ENCODE measurements at regions not wholly inside any gene's neighbourhood (a gene's known extent, or its start where the extent isn't known, plus 50 kb on each side); places are given as distances from the start of the nearest gene placed in this dataset.

DNA sequence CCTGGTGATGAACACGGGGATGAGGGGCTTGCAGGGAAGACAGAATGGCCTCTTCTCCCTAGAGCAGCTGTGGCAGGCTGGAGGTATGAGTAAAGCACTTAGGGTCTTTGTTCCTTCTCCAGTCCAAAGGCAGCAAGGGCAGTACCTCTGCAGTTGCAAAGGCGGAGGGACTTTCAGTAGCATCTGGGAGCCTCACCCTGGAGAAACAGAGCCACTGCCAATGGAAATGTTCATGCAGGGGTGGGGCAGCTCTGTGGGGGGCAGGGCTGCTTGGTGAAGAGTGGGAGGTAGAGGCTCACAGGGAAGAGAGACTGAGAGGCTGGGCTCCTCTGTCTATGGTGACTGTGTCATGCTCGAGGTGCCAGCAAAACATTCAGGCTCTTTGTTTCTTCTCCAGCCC, 344.1 kb upstream of the CHAC2 start:
- Histone ChIP-seq H3K79me2 (no peaks in the 10 kb centered on the region), H3K27me3 (ENCODE audit: control insufficient read depth, insufficient read depth, low read length) (no peaks in the 10 kb centered on the region), H3K4me2 (ENCODE audit: low read length) (no peak overlapping the region), H3K9me3 (ENCODE audit: control insufficient read depth, low read length) (no peaks in the 10 kb centered on the region), H3K4me1 (no peaks in the 10 kb centered on the region), H3K9ac (no peak overlapping the region), H3K27ac (no peak overlapping the region), H3K4me3 (ENCODE audit: low read depth, low read length) (no peak overlapping the region), H3K36me3 (ENCODE audit: control insufficient read depth, insufficient read depth, low read length) (no peaks in the 10 kb centered on the region), H2AFZ (no peak overlapping the region)
- TF ChIP-seq, protein P1, sequence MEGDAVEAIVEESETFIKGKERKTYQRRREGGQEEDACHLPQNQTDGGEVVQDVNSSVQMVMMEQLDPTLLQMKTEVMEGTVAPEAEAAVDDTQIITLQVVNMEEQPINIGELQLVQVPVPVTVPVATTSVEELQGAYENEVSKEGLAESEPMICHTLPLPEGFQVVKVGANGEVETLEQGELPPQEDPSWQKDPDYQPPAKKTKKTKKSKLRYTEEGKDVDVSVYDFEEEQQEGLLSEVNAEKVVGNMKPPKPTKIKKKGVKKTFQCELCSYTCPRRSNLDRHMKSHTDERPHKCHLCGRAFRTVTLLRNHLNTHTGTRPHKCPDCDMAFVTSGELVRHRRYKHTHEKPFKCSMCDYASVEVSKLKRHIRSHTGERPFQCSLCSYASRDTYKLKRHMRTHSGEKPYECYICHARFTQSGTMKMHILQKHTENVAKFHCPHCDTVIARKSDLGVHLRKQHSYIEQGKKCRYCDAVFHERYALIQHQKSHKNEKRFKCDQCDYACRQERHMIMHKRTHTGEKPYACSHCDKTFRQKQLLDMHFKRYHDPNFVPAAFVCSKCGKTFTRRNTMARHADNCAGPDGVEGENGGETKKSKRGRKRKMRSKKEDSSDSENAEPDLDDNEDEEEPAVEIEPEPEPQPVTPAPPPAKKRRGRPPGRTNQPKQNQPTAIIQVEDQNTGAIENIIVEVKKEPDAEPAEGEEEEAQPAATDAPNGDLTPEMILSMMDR (IDR thresholded peaks at IDR 0.05): no peak

DNA sequence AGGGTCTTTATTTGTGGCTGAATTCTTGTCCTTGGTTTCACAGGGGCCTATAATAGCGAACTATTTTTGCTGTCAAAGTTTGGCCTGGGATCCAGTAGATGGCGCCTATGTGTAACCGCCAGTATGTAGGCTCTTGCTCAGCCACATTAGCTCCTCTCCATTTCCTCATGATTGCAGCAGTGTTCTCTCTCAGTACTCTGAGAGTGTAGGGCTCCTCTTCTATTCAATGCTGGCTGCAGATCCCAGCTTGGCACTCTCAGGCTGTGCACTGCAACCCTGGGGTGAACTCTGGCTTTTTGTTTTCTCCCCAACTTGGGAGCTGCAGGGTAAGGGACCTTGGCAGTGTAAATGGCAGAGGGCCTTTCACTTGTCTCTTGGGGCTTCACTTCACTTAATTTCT, 344.6 kb upstream of the CHAC2 start:
- Histone ChIP-seq H3K4me2 (ENCODE audit: low read length) (no peak overlapping the region), H3K27ac (no peak overlapping the region), H2AFZ (no peak overlapping the region), H3K9me3 (ENCODE audit: control insufficient read depth, low read length) (no peaks in the 10 kb centered on the region), H3K4me3 (ENCODE audit: low read depth, low read length) (no peak overlapping the region), H3K36me3 (ENCODE audit: control insufficient read depth, insufficient read depth, low read length) (no peaks in the 10 kb centered on the region), H3K27me3 (ENCODE audit: control insufficient read depth, insufficient read depth, low read length) (no peaks in the 10 kb centered on the region), H3K9ac (no peak overlapping the region), H3K79me2 (no peaks in the 10 kb centered on the region), H3K4me1 (no peaks in the 10 kb centered on the region)
- TF ChIP-seq, protein P1 (IDR thresholded peaks at IDR 0.05): no peak

DNA sequence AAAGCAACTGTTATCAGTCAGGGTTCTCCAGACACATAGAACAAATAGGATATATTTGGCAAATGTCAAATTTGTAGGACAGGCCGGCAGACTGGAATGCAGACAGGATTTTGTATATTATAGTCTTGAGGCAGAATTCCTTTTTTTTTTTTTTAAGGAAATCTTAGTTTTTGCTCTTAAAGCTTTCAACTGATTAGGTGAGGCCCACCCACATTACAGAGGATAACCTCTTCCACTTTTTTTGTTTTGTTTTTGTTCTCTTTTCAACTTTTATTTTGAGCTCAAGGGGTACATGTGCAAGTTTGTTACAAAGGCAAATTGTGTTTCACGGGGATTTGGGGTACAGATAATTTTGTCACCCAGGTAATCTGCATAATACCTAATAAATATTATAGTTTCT, 350.2 kb upstream of the CHAC2 start:
- TF ChIP-seq, protein P1 (IDR thresholded peaks at IDR 0.05): no peak
- Histone ChIP-seq H2AFZ (no peak overlapping the region), H3K27ac (no peak overlapping the region), H3K9me3 (ENCODE audit: control insufficient read depth, low read length) (no peaks in the 10 kb centered on the region), H3K4me3 (ENCODE audit: low read depth, low read length) (no peak overlapping the region), H3K36me3 (ENCODE audit: control insufficient read depth, insufficient read depth, low read length) (no peaks in the 10 kb centered on the region), H3K4me1 (no peaks in the 10 kb centered on the region), H3K27me3 (ENCODE audit: control insufficient read depth, insufficient read depth, low read length) (no peaks in the 10 kb centered on the region), H3K79me2 (no peaks in the 10 kb centered on the region), H3K9ac (no peak overlapping the region), H3K4me2 (ENCODE audit: low read length) (no peak overlapping the region)

DNA sequence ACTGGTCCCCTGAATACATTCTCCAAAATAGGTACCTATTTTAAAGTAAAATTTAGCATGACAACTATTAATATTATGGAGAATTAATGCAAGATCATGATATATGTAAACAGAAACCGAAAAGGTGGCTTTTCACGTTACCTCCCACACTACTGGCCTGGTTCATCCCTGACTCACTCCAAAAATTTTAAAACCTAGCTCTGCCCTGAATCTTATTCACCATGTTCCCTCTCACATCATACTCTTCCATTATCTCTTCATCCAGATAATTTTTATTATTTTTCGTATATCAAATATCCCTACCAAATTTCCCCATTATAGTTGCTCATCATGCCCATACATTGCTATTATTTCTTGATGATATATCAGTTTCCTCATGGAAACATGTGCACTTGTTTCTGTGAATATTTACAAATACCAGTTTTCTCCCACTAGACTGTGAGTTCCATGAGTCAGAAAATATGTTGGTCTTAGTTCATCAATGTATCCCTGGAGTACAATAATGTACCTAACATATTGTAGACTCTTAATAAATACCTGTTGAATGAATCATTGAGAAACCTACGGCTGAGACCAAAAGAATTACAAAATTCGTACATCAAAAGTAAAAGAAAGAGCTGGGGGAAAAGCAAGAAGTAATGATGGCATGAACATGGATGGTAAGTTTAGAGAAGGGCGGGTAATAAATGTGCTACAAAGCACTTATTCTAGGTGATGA, 360.1 kb upstream of the CHAC2 start:
- Histone ChIP-seq H3K27ac (no peak overlapping the region), H3K79me2 (no peaks in the 10 kb centered on the region), H3K27me3 (ENCODE audit: control insufficient read depth, insufficient read depth, low read length) (no peaks in the 10 kb centered on the region), H3K4me1 (no peaks in the 10 kb centered on the region), H3K4me2 (ENCODE audit: low read length) (no peak overlapping the region), H3K4me3 (ENCODE audit: low read depth, low read length) (no peak overlapping the region), H3K36me3 (ENCODE audit: control insufficient read depth, insufficient read depth, low read length) (no peaks in the 10 kb centered on the region), H3K9me3 (ENCODE audit: control insufficient read depth, low read length) (no peaks in the 10 kb centered on the region), H2AFZ (no peak overlapping the region), H3K9ac (no peak overlapping the region)
- TF ChIP-seq, protein P1 (IDR thresholded peaks at IDR 0.05): no peak

DNA sequence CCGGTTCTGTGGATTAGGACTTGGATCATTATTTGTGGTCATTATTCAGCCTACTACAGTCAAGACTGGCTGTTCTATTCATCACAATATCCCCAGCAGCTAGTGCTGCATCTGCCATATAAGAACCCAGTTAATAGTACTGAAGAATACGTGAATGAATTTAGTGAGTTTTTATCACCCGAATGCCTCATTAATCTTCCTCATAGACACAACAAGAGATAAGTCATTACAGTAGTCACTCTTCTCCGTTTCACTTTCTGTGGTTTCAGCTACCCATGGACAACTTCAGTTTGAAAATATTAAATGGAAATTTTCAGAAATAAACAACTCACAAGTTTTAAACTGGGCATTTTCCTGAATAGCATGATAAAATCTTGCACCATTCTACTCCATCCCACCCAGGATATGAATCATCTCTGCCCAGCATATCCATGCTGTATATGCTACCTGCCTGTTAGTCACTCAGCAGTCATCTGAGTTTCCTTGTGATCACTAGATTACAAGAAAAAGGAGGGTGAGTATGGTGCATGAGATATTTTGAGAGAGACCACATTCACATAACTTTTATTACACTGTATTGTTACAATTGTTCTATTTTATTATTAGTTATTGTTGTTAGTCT, 363.7 kb upstream of the CHAC2 start:
- H3K9ac ChIP-seq: no peak overlapping the region

More for the DNA sequence above, 363.7 kb upstream of the CHAC2 start:
- no peak overlapping the region for H2AFZ ChIP-seq
- no peaks in the 10 kb centered on the region for H3K9me3 ChIP-seq (ENCODE audit: control insufficient read depth, low read length)
- H3K79me2 ChIP-seq: no peaks in the 10 kb centered on the region
- H3K4me3 ChIP-seq (ENCODE audit: low read depth, low read length): no peak overlapping the region
- H3K27me3 ChIP-seq (ENCODE audit: control insufficient read depth, insufficient read depth, low read length): no peaks in the 10 kb centered on the region
- TF ChIP-seq, protein P1 (IDR thresholded peaks at IDR 0.05): no peak
- H3K4me1 ChIP-seq: no peaks in the 10 kb centered on the region
- no peak overlapping the region for H3K4me2 ChIP-seq (ENCODE audit: low read length)
- no peak overlapping the region for H3K27ac ChIP-seq
- H3K36me3 ChIP-seq (ENCODE audit: control insufficient read depth, insufficient read depth, low read length): no peaks in the 10 kb centered on the region

Data from parathyroid adenoma (tissue), 2 donors.